Gastrocnemius medialis (tissue), 4 donors: ENCODE measurements at regions not wholly inside any gene's neighbourhood (a gene's known extent, or its start where the extent isn't known, plus 50 kb on each side); places are given as distances from the start of the nearest gene placed in this dataset.

Experiments
- CTCF ChIP-seq, 5 experiments: fragments of 450-650 bp in 3 of 5; fragments of 200-600 bp in 2 of 5; sonication (generic) in 2 of 5; IDR thresholded peaks in 4 of 5; conservative IDR thresholded peaks in 1 of 5; 1 replicate in 4 of 5; 2 replicates in 1 of 5; pipeline ENCODE4 v1.5.1; 2016 to 2019; ENCODE audit warnings: antibody characterized with exemption in 5 of 5, mild to moderate bottlenecking in 3 of 5, moderate library complexity in 3 of 5
- POLR2A ChIP-seq, 2 donors: fragments of 450-650 bp; IDR thresholded peaks; one replicate each; pipeline ENCODE4 v1.6.1; 2017; ENCODE audit warnings: antibody characterized with exemption in 2 of 2, mild to moderate bottlenecking in 2 of 2, moderate library complexity in 2 of 2

- TF ChIP-seq CTCF (IDR thresholded peaks at IDR 0.05 in 4 of 5, conservative IDR thresholded peaks at IDR 0.05 in 1 of 5) (no peak), POLR2A (IDR thresholded peaks at IDR 0.05) (no peak)
Measured at GRCh38 chr13:68616600-68617222, 1386.6 kb upstream of the PCDH9 start.
